ENCODE measurements at regions not wholly inside any gene's neighbourhood (a gene's known extent, or its start where the extent isn't known, plus 50 kb on each side); places are given as distances from the start of the nearest gene placed in this dataset.
A peak's percentile ranks its signal among the peaks of the same experiment; 100 is the strongest.

DNA sequence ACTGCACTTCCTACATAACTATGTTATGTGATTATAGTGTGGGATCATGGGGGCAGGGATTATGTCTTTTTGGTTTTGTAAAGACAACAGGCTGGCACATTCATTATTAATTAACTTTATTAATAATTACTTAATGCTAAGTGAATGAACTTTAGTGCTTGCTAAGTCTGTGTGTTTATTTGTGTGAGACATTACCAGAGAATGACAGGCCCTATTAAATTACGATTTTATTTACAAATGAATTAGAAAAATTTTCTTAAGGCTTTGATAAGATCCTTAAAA lies 100.9 kb downstream of the CD83 start:
- Histone ChIP-seq H2AFZ (no peak overlapping the region), H3K27me3 (ENCODE audit: control insufficient read depth, insufficient read depth, low read length) (no peaks in the 10 kb centered on the region), H3K4me3 (ENCODE audit: low read depth, low read length) (no peak overlapping the region), H3K27ac (no peak overlapping the region), H3K4me2 (ENCODE audit: low read length) (no peak overlapping the region), H3K4me1 (no peaks in the 10 kb centered on the region), H3K9me3 (ENCODE audit: control insufficient read depth, low read length) (no peaks in the 10 kb centered on the region), H3K79me2 (no peaks in the 10 kb centered on the region), H3K9ac (no peak overlapping the region), H3K36me3 (ENCODE audit: control insufficient read depth, insufficient read depth, low read length) (no peaks in the 10 kb centered on the region)
- TF ChIP-seq, protein P1, sequence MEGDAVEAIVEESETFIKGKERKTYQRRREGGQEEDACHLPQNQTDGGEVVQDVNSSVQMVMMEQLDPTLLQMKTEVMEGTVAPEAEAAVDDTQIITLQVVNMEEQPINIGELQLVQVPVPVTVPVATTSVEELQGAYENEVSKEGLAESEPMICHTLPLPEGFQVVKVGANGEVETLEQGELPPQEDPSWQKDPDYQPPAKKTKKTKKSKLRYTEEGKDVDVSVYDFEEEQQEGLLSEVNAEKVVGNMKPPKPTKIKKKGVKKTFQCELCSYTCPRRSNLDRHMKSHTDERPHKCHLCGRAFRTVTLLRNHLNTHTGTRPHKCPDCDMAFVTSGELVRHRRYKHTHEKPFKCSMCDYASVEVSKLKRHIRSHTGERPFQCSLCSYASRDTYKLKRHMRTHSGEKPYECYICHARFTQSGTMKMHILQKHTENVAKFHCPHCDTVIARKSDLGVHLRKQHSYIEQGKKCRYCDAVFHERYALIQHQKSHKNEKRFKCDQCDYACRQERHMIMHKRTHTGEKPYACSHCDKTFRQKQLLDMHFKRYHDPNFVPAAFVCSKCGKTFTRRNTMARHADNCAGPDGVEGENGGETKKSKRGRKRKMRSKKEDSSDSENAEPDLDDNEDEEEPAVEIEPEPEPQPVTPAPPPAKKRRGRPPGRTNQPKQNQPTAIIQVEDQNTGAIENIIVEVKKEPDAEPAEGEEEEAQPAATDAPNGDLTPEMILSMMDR (IDR thresholded peaks at IDR 0.05) = no peak

GRCh38 chr6:14221564-14222279 lies 104.2 kb downstream of the CD83 start:
- Histone ChIP-seq H3K9me3 (ENCODE audit: control insufficient read depth, low read length) (no peaks in the 10 kb centered on the region), H3K27me3 (ENCODE audit: control insufficient read depth, insufficient read depth, low read length) (no peaks in the 10 kb centered on the region), H3K79me2 (no peaks in the 10 kb centered on the region), H3K9ac (no peak overlapping the region), H3K4me3 (ENCODE audit: low read depth, low read length) (no peak overlapping the region), H3K27ac (no peak overlapping the region), H3K36me3 (ENCODE audit: control insufficient read depth, insufficient read depth, low read length) (no peaks in the 10 kb centered on the region), H3K4me2 (ENCODE audit: low read length) (no peak overlapping the region), H3K4me1 (peaks cover 3% of the 10 kb centered on the region), H2AFZ (no peak overlapping the region)
- TF ChIP-seq, protein P1 (IDR thresholded peaks at IDR 0.05) = no peak

DNA sequence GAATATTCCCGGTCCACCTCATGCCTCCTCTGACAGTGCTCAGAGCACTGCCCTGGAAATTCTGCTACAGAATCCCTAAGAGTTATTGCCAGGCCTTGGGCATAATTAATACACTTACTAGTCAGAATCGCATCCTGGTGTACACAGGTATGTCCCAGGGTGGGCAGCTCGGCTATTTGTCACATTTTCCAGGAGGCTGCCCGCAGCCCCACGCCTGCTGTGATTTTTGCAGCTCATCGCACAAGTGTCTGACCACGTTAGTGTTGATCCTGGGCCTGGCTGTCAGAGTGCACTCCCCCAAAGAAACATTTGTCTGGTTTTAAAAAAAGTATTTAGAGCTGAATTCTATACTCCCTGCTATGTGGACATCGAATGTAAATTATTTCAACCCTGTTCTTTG lies 105.4 kb downstream of the CD83 start:
- TF ChIP-seq, protein P1 (IDR thresholded peaks at IDR 0.05) = no peak
- H3K4me2 ChIP-seq (ENCODE audit: low read length) = no peak overlapping the region
- H3K4me3 ChIP-seq (ENCODE audit: low read depth, low read length) = no peak overlapping the region
- no peak overlapping the region for H3K27ac ChIP-seq
- H3K4me1 ChIP-seq = peaks cover 3% of the 10 kb centered on the region
- no peaks in the 10 kb centered on the region for H3K27me3 ChIP-seq (ENCODE audit: control insufficient read depth, insufficient read depth, low read length)
- H3K79me2 ChIP-seq = no peaks in the 10 kb centered on the region
- no peaks in the 10 kb centered on the region for H3K36me3 ChIP-seq (ENCODE audit: control insufficient read depth, insufficient read depth, low read length)
- no peak overlapping the region for H2AFZ ChIP-seq
- H3K9me3 ChIP-seq (ENCODE audit: control insufficient read depth, low read length) = no peaks in the 10 kb centered on the region
- no peak overlapping the region for H3K9ac ChIP-seq

DNA sequence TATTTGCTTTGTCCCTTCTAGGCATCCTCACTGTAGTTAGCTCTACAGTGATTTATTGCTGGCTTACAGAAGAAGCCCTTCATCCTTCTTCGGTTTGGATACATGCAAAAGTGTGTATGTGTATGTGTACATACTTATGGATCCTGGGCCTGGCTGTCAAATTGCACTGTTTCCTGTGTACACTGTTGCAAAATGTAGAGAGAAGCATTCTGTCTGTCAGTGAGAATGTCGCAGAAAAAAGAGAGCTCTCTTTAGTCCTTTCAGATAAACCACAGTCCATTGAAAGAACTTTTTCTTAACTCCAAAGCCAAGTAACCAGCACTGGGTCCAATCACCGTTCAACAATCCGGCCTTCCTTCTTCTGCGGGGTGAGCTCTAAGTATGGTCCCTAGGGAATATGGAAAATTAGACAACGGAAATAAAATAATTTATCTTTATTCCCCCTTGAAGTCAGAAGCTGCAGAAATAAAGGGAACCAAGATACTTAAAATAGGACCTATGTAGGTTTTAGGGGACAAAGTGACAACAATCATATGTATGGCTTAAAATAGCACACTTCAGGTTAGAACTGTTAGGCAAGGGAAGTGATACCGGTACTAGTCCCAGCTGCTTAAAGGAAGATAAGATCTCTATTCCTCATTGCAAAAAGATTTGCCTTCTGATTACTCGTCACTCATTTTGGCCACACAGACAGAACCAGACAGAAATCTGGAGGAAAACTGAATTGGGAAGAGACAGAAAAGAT lies 107.0 kb downstream of the CD83 start:
- Histone ChIP-seq H3K4me1 (peaks cover 3% of the 10 kb centered on the region), H2AFZ (no peak overlapping the region), H3K27me3 (ENCODE audit: control insufficient read depth, insufficient read depth, low read length) (no peaks in the 10 kb centered on the region), H3K36me3 (ENCODE audit: control insufficient read depth, insufficient read depth, low read length) (no peaks in the 10 kb centered on the region), H3K79me2 (no peaks in the 10 kb centered on the region), H3K4me2 (ENCODE audit: low read length) (peak overlapping the region; percentile 27), H3K4me3 (ENCODE audit: low read depth, low read length) (no peak overlapping the region), H3K9me3 (ENCODE audit: control insufficient read depth, low read length) (no peaks in the 10 kb centered on the region), H3K27ac (no peak overlapping the region), H3K9ac (no peak overlapping the region)
- TF ChIP-seq, protein P1 (IDR thresholded peaks at IDR 0.05) = no peak

Measured in parathyroid adenoma (tissue), 2 donors.